ENCODE measurements at regions not wholly inside any gene's neighbourhood (a gene's known extent, or its start where the extent isn't known, plus 50 kb on each side); places are given as distances from the start of the nearest gene placed in this dataset.

DNA sequence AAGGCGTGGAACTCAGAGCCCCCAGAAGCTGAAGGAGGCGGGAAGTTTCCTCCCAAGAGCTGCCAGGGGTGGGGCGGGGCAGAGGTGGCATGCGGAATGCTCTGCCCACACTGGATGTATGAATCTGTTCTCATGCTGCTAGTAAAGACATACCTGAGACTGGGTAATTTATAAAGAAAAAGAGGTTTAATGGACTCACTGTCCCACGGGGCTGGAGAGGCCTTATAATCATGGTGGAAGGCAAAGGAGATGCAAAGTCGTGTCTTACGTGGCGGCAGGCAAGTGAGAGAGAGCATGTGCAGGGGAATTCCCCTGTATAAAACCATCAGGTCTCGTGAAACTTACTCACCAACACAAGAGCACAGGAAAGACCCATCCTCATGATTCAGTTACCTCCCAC is 57.6 kb downstream of the SMIM38 start:
- Histone ChIP-seq H3K4me1 (peaks cover 20% of the 10 kb centered on the region), H3K27me3 (no peaks in the 10 kb centered on the region), H3K4me3 (ENCODE audit: low read depth, low read length) (no peak overlapping the region), H3K9me3 (no peaks in the 10 kb centered on the region), H3K36me3 (no peaks in the 10 kb centered on the region)
- no peak for TF ChIP-seq CTCF (IDR thresholded peaks at IDR 0.05; ENCODE audit: low read depth, low read length)
- no peak for DNase-seq

DNA sequence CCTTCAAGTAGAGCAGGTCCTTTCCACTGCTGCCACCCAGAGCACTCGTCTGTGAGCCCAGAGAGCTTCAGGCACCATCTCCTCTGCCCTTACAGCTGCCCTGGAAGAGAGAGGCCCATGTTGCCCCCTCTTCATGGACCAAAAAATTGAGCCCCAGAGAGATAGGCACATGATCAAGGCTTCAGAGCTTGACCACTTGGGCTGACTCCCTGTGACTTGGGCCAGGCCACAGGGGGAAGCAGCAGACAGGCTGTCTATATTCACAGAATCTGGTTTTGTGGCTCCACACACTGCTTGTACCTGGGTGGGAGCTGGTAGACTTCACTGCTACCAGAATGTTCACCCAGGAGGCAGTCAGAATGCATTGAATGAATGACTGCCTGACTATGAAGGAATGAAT is 58.2 kb downstream of the SMIM38 start:
- H3K27me3 ChIP-seq = no peaks in the 10 kb centered on the region
- DNase-seq = no peak
- no peak for TF ChIP-seq CTCF (IDR thresholded peaks at IDR 0.05; ENCODE audit: low read depth, low read length)
- H3K4me3 ChIP-seq (ENCODE audit: low read depth, low read length) = no peak overlapping the region
- peaks cover 21% of the 10 kb centered on the region for H3K4me1 ChIP-seq
- no peaks in the 10 kb centered on the region for H3K36me3 ChIP-seq
- H3K9me3 ChIP-seq = no peaks in the 10 kb centered on the region

DNA sequence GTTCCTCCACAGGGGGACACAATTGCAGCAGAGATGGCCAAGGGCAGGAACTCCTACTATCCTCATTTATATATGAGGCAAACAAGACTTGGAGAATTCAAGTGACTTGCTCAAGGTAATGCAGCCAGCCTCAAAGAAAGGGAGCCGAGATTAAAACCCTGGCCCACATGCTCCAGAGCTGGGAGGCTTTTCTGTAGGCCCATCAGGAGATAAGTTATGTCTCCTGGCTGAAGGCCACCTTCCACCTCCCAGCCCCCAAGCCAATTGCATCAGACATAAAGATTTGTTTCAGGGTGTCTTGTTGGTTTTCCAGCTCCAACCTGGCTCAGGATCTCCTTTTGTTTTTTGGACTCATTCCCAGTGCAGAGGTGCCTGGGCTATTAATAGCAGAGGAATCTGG is 59.5 kb downstream of the SMIM38 start:
- no peak for DNase-seq
- H3K4me3 ChIP-seq (ENCODE audit: low read depth, low read length) = no peak overlapping the region
- H3K27me3 ChIP-seq = no peaks in the 10 kb centered on the region
- no peak for TF ChIP-seq CTCF (IDR thresholded peaks at IDR 0.05; ENCODE audit: low read depth, low read length)
- no peaks in the 10 kb centered on the region for H3K9me3 ChIP-seq
- H3K4me1 ChIP-seq = peaks cover 21% of the 10 kb centered on the region
- H3K36me3 ChIP-seq = no peaks in the 10 kb centered on the region

GRCh38 chr11:69215784-69216415 is 60.2 kb downstream of the SMIM38 start:
- TF ChIP-seq CTCF (IDR thresholded peaks at IDR 0.05; ENCODE audit: low read depth, low read length) = no peak
- peaks cover 21% of the 10 kb centered on the region for H3K4me1 ChIP-seq
- no peak overlapping the region for H3K4me3 ChIP-seq (ENCODE audit: low read depth, low read length)
- no peak for DNase-seq
- no peaks in the 10 kb centered on the region for H3K27me3 ChIP-seq
- H3K36me3 ChIP-seq = no peaks in the 10 kb centered on the region
- H3K9me3 ChIP-seq = no peaks in the 10 kb centered on the region

DNA sequence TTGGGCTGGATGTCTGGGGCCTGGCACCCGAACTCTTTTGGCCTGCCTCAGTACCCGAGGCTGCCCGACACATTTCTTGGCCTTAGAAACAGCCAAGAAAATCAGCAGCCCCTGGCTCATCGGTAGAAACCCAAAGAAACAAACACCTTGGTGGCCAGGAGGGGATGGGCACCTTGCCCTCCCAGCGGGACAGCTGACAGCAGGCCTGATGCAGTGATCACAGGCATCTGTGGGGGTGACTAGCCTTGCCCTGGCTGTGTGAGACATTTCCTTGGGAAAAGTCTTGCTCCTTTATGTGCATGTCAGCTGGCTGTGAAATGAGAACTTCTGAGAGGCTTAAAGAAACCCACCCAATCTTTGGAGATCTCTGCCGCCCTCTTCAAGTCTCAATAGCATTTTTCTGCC is 60.9 kb downstream of the SMIM38 start:
- no peak overlapping the region for H3K4me3 ChIP-seq (ENCODE audit: low read depth, low read length)

More for the DNA sequence above, 60.9 kb downstream of the SMIM38 start:
- no peaks in the 10 kb centered on the region for H3K36me3 ChIP-seq
- H3K27me3 ChIP-seq = no peaks in the 10 kb centered on the region
- no peaks in the 10 kb centered on the region for H3K9me3 ChIP-seq
- TF ChIP-seq CTCF (IDR thresholded peaks at IDR 0.05; ENCODE audit: low read depth, low read length) = no peak
- peaks cover 17% of the 10 kb centered on the region for H3K4me1 ChIP-seq
- no peak for DNase-seq

Data from BE2C (cell line).